OCI-LY7 (cell line): ENCODE measurements at regions not wholly inside any gene's neighbourhood (a gene's known extent, or its start where the extent isn't known, plus 50 kb on each side); places are given as distances from the start of the nearest gene placed in this dataset.

ENCODE experiments used
- CTCF ChIP-seq: fragments of 200-600 bp; sonication (generic); conservative IDR thresholded peaks from 2 replicates; pipeline ENCODE4 v1.5.1; 2014; ENCODE audit warnings: mild to moderate bottlenecking, antibody characterized with exemption, low read length, moderate library complexity, mixed read lengths
- EZH2phosphoT487 ChIP-seq: fragments of 200-600 bp; sonication (generic); IDR thresholded peaks from 2 replicates; pipeline ENCODE4 v1.6.1; 2018; ENCODE audit warnings: low read depth, borderline replicate concordance, mild to moderate bottlenecking, mixed run types, antibody characterized with exemption, low read length, moderate library complexity, mixed read lengths

- TF ChIP-seq CTCF (no peak), EZH2phosphoT487 (no peak)
These were observed 76.8 kb upstream of the OGFRL1 start for GRCh38 chr6:71211799-71212198.
